CD4-positive, alpha-beta memory T cell (primary cell): ENCODE measurements at regions not wholly inside any gene's neighbourhood (a gene's known extent, or its start where the extent isn't known, plus 50 kb on each side); places are given as distances from the start of the nearest gene placed in this dataset.
A peak's percentile ranks its signal among the peaks of the same experiment; 100 is the strongest.
"Not testable (repeated sequence)": the region's sequence is repeated elsewhere in the genome, so short reads cannot be mapped to it uniquely, and the experiment has no call there.

Source experiments
- CTCF ChIA-PET: fragments of 350-600 bp; sonication (Branson Sonifier 250); formaldehyde crosslinking; loops from one replicate; lab custom pipeline; 2021; ENCODE audit warnings: inconsistent platforms; ENCODE audit not compliant: partially characterized antibody; lab: Charles Lee
- POLR2A ChIA-PET: fragments of 350-600 bp; sonication (Branson Sonifier 250); formaldehyde crosslinking; loops from one replicate; lab custom pipeline; 2021; ENCODE audit not compliant: partially characterized antibody; lab: Charles Lee
- DNase-seq, 5 donors: peaks; one replicate each; pipeline versions ENCODE4 v3.0.0 to v3.0.0-alpha.2; 2020 to 2022; ENCODE audit warnings: mixed read lengths in 1 of 5
- H3K27ac ChIP-seq: one replicate; pipeline ENCODE4 v1.7.0; 2013; ENCODE audit warnings: low read depth, low read length
- H3K27me3 ChIP-seq: 2 replicates; pipeline ENCODE4 v1.7.0; 2013; ENCODE audit warnings: mild to moderate bottlenecking, low read length, moderate library complexity; ENCODE audit not compliant: insufficient read depth
- H3K36me3 ChIP-seq: 2 replicates; pipeline ENCODE4 v1.7.0; 2013; ENCODE audit warnings: mild to moderate bottlenecking, low read length, moderate library complexity; ENCODE audit not compliant: insufficient read depth
- H3K4me1 ChIP-seq: 2 replicates; pipeline ENCODE4 v1.7.0; 2013; ENCODE audit warnings: mild to moderate bottlenecking, low read length, moderate library complexity; ENCODE audit not compliant: insufficient read depth
- H3K4me3 ChIP-seq, 2 donors: one replicate each; pipeline ENCODE4 v1.7.0; 2013; ENCODE audit warnings: low read length in 2 of 2, mild to moderate bottlenecking in 1 of 2
- H3K9me3 ChIP-seq, 2 donors: one replicate each; pipeline ENCODE4 v1.7.0; 2013; ENCODE audit warnings: low read length in 2 of 2, control low read depth in 1 of 2; ENCODE audit not compliant: control insufficient read depth in 1 of 2
- H3K27ac Mint-ChIP-seq, 7 donors: one replicate each; pipeline ENCODE4 v1.8.0; 2020 to 2021; ENCODE audit warnings: mixed read lengths in 7 of 7, mild to moderate bottlenecking in 6 of 7, inconsistent platforms in 3 of 7, moderate library complexity in 3 of 7
- H3K27me3 Mint-ChIP-seq, 2 donors: one replicate each; pipeline ENCODE4 v1.8.0; 2020 to 2021; ENCODE audit warnings: mixed read lengths in 2 of 2
- H3K36me3 Mint-ChIP-seq, 2 donors: one replicate each; pipeline ENCODE4 v1.8.0; 2020 to 2021; ENCODE audit warnings: mixed read lengths in 2 of 2, inconsistent platforms in 1 of 2, mild to moderate bottlenecking in 1 of 2
- H3K4me1 Mint-ChIP-seq, 4 donors: one replicate each; pipeline ENCODE4 v1.8.0; 2020 to 2021; ENCODE audit warnings: mixed read lengths in 4 of 4, mild to moderate bottlenecking in 1 of 4
- H3K4me3 Mint-ChIP-seq, 8 donors: one replicate each; pipeline ENCODE4 v1.8.0; 2020 to 2021; ENCODE audit warnings: mixed read lengths in 8 of 8, mild to moderate bottlenecking in 7 of 8, moderate library complexity in 6 of 8, inconsistent platforms in 3 of 8
- H3K9me3 Mint-ChIP-seq, 8 donors: one replicate each; pipeline ENCODE4 v1.8.0; 2020 to 2021; ENCODE audit warnings: mixed read lengths in 8 of 8, mild to moderate bottlenecking in 5 of 8, inconsistent platforms in 3 of 8, moderate library complexity in 1 of 8
- intact Hi-C: fragments of 100-400 bp; cut with micrococcal nuclease; formaldehyde crosslinking; loops from one replicate; pipeline ENCODE4 v1.15.1; 2023

DNA sequence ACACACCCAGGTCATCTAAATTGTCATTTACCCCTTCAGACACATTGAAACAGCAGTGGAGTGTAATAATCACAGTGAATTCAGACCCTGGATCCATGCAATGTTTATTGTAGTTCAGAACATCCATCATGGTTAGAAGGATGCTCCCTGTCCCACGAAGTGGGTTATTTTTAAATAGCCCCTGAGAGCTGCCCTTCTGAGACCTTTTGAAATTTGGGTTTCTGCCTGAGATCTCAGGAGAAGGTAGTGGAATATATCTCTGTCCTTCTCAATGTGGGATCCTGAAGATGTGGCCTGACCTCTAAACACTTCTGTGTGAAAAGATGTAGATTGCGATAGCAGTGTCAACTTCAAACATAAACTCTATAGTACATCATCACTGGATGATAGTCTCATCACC, 1080.6 kb downstream of the TMEM121 start:
- H3K27ac Mint-ChIP-seq, result no peak overlapping the region
- intact Hi-C loops, result no loop called here
- Histone ChIP-seq H3K9me3 (no peaks in the 10 kb centered on the region), H3K36me3 (no peaks in the 10 kb centered on the region), H3K4me3 (no peak overlapping the region), H3K27ac (no peak overlapping the region), H3K27me3 (no peaks in the 10 kb centered on the region), H3K4me1 (no peaks in the 10 kb centered on the region)
- H3K4me1 Mint-ChIP-seq, result no peaks in the 10 kb centered on the region
- ChIA-PET CTCF (interaction anchor here (1.4 to 1.5 kb wide), 2 partner anchors 12 to 27 kb away, joined by 3 read pairs; no protein-coding TSS in a partner anchor), POLR2A (no interaction called here)
- no peaks in the 10 kb centered on the region for H3K9me3 Mint-ChIP-seq
- DNase-seq, result no peak
- H3K27me3 Mint-ChIP-seq, result peaks cover 31 to 49% of the 10 kb centered on the region in 2 donors
- H3K36me3 Mint-ChIP-seq, result no peaks in the 10 kb centered on the region
- no peak overlapping the region for H3K4me3 Mint-ChIP-seq

DNA sequence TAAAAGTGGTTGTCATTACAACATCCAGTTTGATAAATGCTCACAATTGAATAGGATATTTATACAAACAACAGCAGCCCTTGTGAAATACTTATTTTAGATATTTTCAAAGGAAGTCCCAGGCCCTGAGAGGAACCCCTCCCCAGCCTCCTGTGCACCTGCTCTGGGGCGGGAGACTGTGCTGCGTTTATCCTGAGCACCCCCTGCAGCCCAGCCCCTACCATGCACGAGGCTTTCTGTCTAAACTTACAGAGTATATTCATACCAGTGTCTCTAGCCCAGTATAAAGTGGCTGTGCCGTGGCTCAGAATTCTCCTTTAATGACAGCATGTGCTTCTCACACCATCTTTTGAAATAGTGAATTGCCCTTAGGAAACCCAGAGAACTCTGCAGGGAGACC, 1084.3 kb downstream of the TMEM121 start:
- Histone ChIP-seq H3K9me3 (no peaks in the 10 kb centered on the region), H3K4me3 (no peak overlapping the region), H3K27ac (no peak overlapping the region), H3K36me3 (no peaks in the 10 kb centered on the region), H3K27me3 (no peaks in the 10 kb centered on the region), H3K4me1 (no peaks in the 10 kb centered on the region)
- peaks cover 21 to 41% of the 10 kb centered on the region in 2 donors for H3K27me3 Mint-ChIP-seq
- no peak for DNase-seq
- H3K27ac Mint-ChIP-seq, result no peak overlapping the region
- H3K4me3 Mint-ChIP-seq, result no peak overlapping the region
- ChIA-PET POLR2A (no interaction called here), CTCF (interaction anchor here (1.5 kb wide), 1 partner anchor 20 kb away, joined by 4 read pairs; no protein-coding TSS in a partner anchor)
- no peaks in the 10 kb centered on the region for H3K36me3 Mint-ChIP-seq
- no peaks in the 10 kb centered on the region for H3K4me1 Mint-ChIP-seq
- no peaks in the 10 kb centered on the region for H3K9me3 Mint-ChIP-seq
- intact Hi-C loops, result no loop called here

DNA sequence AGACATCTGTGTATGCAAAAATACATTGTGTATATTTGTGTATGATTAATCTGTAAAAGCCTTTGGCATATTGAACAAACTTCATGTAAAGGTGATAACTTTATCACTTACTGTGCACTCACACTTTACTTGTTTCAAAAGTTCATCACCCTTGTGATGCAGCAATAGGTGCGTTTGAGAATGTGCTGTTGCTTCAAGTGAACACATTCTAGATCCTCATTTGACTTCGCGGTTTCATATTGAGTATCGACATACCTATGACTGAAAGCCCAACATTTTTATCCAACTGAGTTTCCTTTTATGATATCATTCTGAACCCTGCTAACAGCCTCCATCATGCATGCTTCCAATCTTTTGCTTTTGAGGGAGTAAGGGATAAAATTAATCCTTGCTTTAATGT, 1086.9 kb downstream of the TMEM121 start:
- H3K36me3 ChIP-seq, result no peaks in the 10 kb centered on the region

DNA sequence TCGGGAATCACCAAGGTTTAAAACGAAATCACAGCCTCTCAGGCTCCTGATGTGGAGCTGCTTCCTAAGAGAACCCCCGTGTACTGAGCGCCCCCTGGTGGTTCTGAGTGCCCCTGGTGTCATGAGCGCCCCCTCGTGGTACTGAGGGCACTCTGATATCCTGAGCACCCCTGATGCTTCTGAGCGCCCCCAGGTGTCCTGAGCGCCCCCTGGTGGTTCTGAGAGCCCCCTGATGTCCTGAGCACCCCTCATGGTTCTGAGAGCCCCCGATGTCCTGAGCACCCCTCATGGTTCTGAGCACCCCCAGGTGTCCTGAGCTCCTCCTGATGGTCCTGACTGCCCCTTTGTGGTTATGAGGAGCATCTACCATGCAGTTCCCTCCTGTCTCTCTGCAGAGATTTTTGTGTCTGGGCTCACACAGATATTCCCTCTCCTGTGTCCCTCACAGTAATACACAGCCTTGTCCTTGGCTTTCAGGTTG, 1092.1 kb downstream of the TMEM121 start:
- Mint-ChIP-seq H3K27ac (peak overlapping the region in 2 of 7 donors; percentile 2 to 21), H3K4me1 (peaks cover 3 to 11% (median 9%) of the 10 kb centered on the region in 4 donors), H3K4me3 (peak overlapping the region in 1 of 8 donors; percentile 15), H3K27me3 (peaks cover 8 to 15% of the 10 kb centered on the region in 2 donors)
- H3K27ac ChIP-seq, POLR2A ChIA-PET, H3K36me3 Mint-ChIP-seq, H3K4me1 ChIP-seq, H3K27me3 ChIP-seq, H3K4me3 ChIP-seq, H3K36me3 ChIP-seq, H3K9me3 Mint-ChIP-seq, H3K9me3 ChIP-seq, intact Hi-C loops: not testable (repeated sequence)
- DNase-seq, result peak; percentile 73 to 86 (median 81)
- CTCF ChIA-PET, result interaction anchor here (0.8 to 1.7 kb wide), 8 partner anchors 8 to 32 kb away, joined by 3 to 9 read pairs (median 4); no protein-coding TSS in a partner anchor

More for the DNA sequence above, 1086.9 kb downstream of the TMEM121 start:
- peaks cover 19 to 29% of the 10 kb centered on the region in 2 donors for H3K27me3 Mint-ChIP-seq
- no peaks in the 10 kb centered on the region for H3K4me1 Mint-ChIP-seq
- no peaks in the 10 kb centered on the region for H3K27me3 ChIP-seq
- H3K9me3 Mint-ChIP-seq, result no peaks in the 10 kb centered on the region
- no peaks in the 10 kb centered on the region for H3K36me3 Mint-ChIP-seq
- no peak for DNase-seq
- ChIA-PET POLR2A (no interaction called here), CTCF (interaction anchor here (1.5 kb wide), 1 partner anchor 49 kb away, joined by 4 read pairs; no protein-coding TSS in a partner anchor)
- H3K4me3 ChIP-seq, result no peak overlapping the region
- intact Hi-C loops, result no loop called here
- H3K27ac Mint-ChIP-seq, result no peak overlapping the region
- H3K4me3 Mint-ChIP-seq, result no peak overlapping the region
- no peak overlapping the region for H3K27ac ChIP-seq
- H3K9me3 ChIP-seq, result no peaks in the 10 kb centered on the region
- H3K4me1 ChIP-seq, result no peaks in the 10 kb centered on the region

DNA sequence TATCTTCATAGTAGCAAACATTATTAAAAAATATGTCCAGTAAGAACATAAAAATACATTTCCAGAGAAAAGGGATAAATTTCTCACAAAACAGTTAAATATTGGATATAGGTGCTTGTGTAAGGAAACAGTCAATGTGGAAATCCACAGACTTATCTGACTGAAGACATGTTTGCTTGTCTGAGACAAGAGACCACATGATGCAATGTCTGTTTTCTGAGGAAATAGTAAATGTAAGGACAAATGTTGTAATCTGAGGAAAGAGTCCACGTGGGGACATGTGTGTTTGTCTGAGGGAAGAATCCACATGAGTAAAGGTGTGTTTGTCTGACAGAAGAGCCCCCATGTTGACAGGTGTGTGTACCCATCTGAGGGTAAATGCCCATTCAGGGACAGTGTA, 1093.2 kb downstream of the TMEM121 start:
- Mint-ChIP-seq H3K27me3 (peaks cover 6 to 10% of the 10 kb centered on the region in 2 donors), H3K27ac (no peak overlapping the region)
- CTCF ChIA-PET, result interaction anchor here (2.9 kb wide), 1 partner anchor 16 kb away, joined by 9 read pairs; no protein-coding TSS in a partner anchor

DNA sequence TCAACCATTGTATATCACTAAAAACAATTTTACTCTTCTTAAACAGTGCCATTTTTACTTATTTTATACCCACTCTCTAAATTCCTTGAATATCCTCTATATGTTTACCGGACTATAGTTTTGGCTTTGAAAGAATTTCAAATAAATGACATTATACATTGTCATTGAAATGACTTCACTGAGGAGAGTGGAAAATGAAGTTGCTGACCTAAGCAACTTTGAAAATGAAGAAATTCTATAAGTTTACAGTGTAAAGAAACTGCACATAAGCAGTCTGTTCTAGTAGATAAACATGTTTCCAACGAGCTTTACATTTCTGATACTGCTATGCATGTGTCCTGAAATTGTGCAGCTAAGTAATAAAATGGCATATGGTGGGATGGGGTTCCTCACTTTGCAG, 1094.0 kb downstream of the TMEM121 start:
- Histone ChIP-seq H3K9me3 (no peaks in the 10 kb centered on the region), H3K4me1 (peaks cover 10% of the 10 kb centered on the region), H3K36me3 (no peaks in the 10 kb centered on the region), H3K27me3 (no peaks in the 10 kb centered on the region), H3K27ac (no peak overlapping the region), H3K4me3 (no peak overlapping the region)
- DNase-seq, result no peak
- no peak overlapping the region for H3K4me3 Mint-ChIP-seq
- POLR2A ChIA-PET, result no interaction called here
- CTCF ChIA-PET, result interaction anchor here (1.0 to 2.9 kb wide), 2 partner anchors 16 to 43 kb away, joined by 3 to 9 read pairs; no protein-coding TSS in a partner anchor
- peaks cover 3 to 11% (median 9%) of the 10 kb centered on the region in 4 donors for H3K4me1 Mint-ChIP-seq
- no peaks in the 10 kb centered on the region for H3K9me3 Mint-ChIP-seq
- no peak overlapping the region for H3K27ac Mint-ChIP-seq
- intact Hi-C loops, result no loop called here
- H3K27me3 Mint-ChIP-seq, result peaks cover 3 to 5% of the 10 kb centered on the region in 2 donors
- H3K36me3 Mint-ChIP-seq, result no peaks in the 10 kb centered on the region

More for the DNA sequence above, 1093.2 kb downstream of the TMEM121 start:
- POLR2A ChIA-PET, result no interaction called here
- H3K4me3 Mint-ChIP-seq, result no peak overlapping the region
- Histone ChIP-seq H3K4me1 (peaks cover 10% of the 10 kb centered on the region), H3K4me3 (no peak overlapping the region), H3K27me3 (no peaks in the 10 kb centered on the region), H3K9me3 (no peaks in the 10 kb centered on the region), H3K27ac (no peak overlapping the region), H3K36me3 (no peaks in the 10 kb centered on the region)
- H3K36me3 Mint-ChIP-seq, result no peaks in the 10 kb centered on the region
- H3K9me3 Mint-ChIP-seq, result no peaks in the 10 kb centered on the region
- DNase-seq, result no peak
- H3K4me1 Mint-ChIP-seq, result peaks cover 3 to 11% (median 9%) of the 10 kb centered on the region in 4 donors
- intact Hi-C loops, result no loop called here

DNA sequence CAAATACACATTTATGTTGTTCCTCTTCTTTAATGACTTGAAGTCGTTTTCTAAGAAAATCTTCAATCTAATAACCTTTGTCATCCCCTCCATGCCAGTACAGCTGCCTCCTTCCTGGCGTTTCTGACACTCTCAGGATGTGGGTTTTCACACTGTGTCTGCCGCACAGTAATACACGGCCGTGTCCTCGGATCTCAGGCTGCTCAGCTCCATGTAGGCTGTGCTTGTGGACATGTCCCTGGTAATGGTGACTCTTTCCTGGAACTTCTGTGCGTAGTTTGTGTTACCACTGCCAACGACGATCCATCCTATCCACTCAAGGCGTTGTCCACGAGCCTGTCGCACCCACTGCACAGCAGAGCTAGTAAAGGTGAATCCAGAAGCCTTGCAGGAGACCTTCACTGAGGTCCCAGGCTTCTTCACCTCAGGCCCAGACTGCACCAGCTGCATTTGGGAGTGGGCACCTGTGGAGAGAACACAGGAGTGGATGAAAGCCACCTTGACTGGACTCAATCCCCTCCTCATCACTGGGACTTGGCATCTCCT, 1095.9 kb downstream of the TMEM121 start:
- H3K4me3 Mint-ChIP-seq, result peak overlapping the region in 5 of 8 donors; percentile 2 to 46 (median 31)

More for the DNA sequence above, 1095.9 kb downstream of the TMEM121 start:
- peak in 4 of 5 donors; percentile 21 to 35 (median 24) for DNase-seq
- Histone ChIP-seq H3K36me3 (no peaks in the 10 kb centered on the region), H3K4me1 (peaks cover 15% of the 10 kb centered on the region), H3K27me3 (no peaks in the 10 kb centered on the region), H3K4me3 (no peak overlapping the region), H3K9me3 (no peaks in the 10 kb centered on the region), H3K27ac (no peak overlapping the region)
- Mint-ChIP-seq H3K27ac (no peak overlapping the region), H3K4me1 (peaks cover 3 to 16% (median 9%) of the 10 kb centered on the region in 4 donors), H3K36me3 (no peaks in the 10 kb centered on the region), H3K27me3 (peaks cover 2 to 3% of the 10 kb centered on the region in 2 donors), H3K9me3 (no peaks in the 10 kb centered on the region)
- POLR2A ChIA-PET, result no interaction called here
- CTCF ChIA-PET, result interaction anchor here (0.8 to 2.9 kb wide), 4 partner anchors 11 to 40 kb away, joined by 3 to 9 read pairs (median 3); no protein-coding TSS in a partner anchor
- intact Hi-C loops, result no loop called here
